CD14-positive monocyte (primary cell): ENCODE measurements at regions not wholly inside any gene's neighbourhood (a gene's known extent, or its start where the extent isn't known, plus 50 kb on each side); places are given as distances from the start of the nearest gene placed in this dataset.
A peak's percentile ranks its signal among the peaks of the same experiment; 100 is the strongest.

Experiments used
- DNase-seq, 3 donors: peaks; one replicate each; pipeline ENCODE4 v3.0.0-alpha.2; 2011 to 2022
- H2AFZ ChIP-seq: 2 replicates; pipeline ENCODE4 v1.6.0; 2012; ENCODE audit warnings: mild to moderate bottlenecking, low read depth, low read length, inconsistent platforms; ENCODE audit not compliant: insufficient read depth, poor library complexity, severe bottlenecking
- H3K27ac ChIP-seq, 2 donors: 1 replicate in 1 of 2; 2 replicates in 1 of 2; pipeline ENCODE4 v1.5.1; 2012 to 2013; ENCODE audit warnings: low read length in 2 of 2, control low read depth in 1 of 2, inconsistent platforms in 1 of 2, low read depth in 1 of 2, mild to moderate bottlenecking in 1 of 2
- H3K27me3 ChIP-seq, 2 donors: one replicate each; pipeline versions ENCODE4 v1.6.0 to v1.6.1; 2011 to 2013; ENCODE audit warnings: low read length in 2 of 2; ENCODE audit not compliant: control insufficient read depth in 2 of 2, insufficient read depth in 2 of 2
- H3K36me3 ChIP-seq, 2 donors: replicated peaks in 1 of 2; 1 replicate in 1 of 2; 2 replicates in 1 of 2; pipeline versions ENCODE4 v1.5.1 to v1.6.1; 2012 to 2013; ENCODE audit warnings: low read length in 2 of 2, control low read depth in 1 of 2, inconsistent platforms in 1 of 2, mild to moderate bottlenecking in 1 of 2; ENCODE audit not compliant: insufficient read depth in 2 of 2, control insufficient read depth in 1 of 2
- H3K4me1 ChIP-seq, 2 donors: 1 replicate in 1 of 2; 2 replicates in 1 of 2; pipeline versions ENCODE4 v1.5.1 to v1.6.1; 2012 to 2013; ENCODE audit warnings: low read length in 2 of 2, control low read depth in 1 of 2, inconsistent platforms in 1 of 2, mild to moderate bottlenecking in 1 of 2, moderate library complexity in 1 of 2; ENCODE audit not compliant: insufficient read depth in 2 of 2, control insufficient read depth in 1 of 2
- H3K4me2 ChIP-seq: replicated peaks from 2 replicates; pipeline ENCODE3; 2012; ENCODE audit warnings: low read length, moderate library complexity, mild to moderate bottlenecking; ENCODE audit not compliant: poor library complexity, severe bottlenecking; ENCODE audit errors: extremely low read depth
- H3K4me3 ChIP-seq, 3 experiments: fragments of 200-600 bp in 1 of 3; sonication (generic) in 1 of 3; replicated peaks in 1 of 3; 1 replicate in 2 of 3; 2 replicates in 1 of 3; pipeline ENCODE4 v1.5.1; 2011 to 2013; ENCODE audit warnings: low read length in 3 of 3, mild to moderate bottlenecking in 3 of 3, control low read depth in 2 of 3, low read depth in 2 of 3, inconsistent platforms in 1 of 3, moderate library complexity in 1 of 3
- H3K79me2 ChIP-seq: 2 replicates; pipeline ENCODE4 v1.6.0; 2012; ENCODE audit warnings: mild to moderate bottlenecking, control low read depth, inconsistent platforms, low read length, moderate library complexity; ENCODE audit not compliant: insufficient read depth
- H3K9ac ChIP-seq: 2 replicates; pipeline ENCODE4 v1.6.0; 2017; ENCODE audit warnings: low read length, mild to moderate bottlenecking; ENCODE audit not compliant: insufficient read depth, poor library complexity, severe bottlenecking
- H3K9me3 ChIP-seq, 2 donors: replicated peaks in 1 of 2; 1 replicate in 1 of 2; 2 replicates in 1 of 2; pipeline versions ENCODE4 v1.5.1 to v1.6.1; 2012 to 2013; ENCODE audit warnings: low read length in 2 of 2, control low read depth in 1 of 2; ENCODE audit not compliant: control insufficient read depth in 1 of 2, insufficient read depth in 1 of 2
- H4K20me1 ChIP-seq: 2 replicates; pipeline ENCODE4 v1.6.0; 2012; ENCODE audit warnings: mild to moderate bottlenecking, low read length, control low read depth, moderate library complexity; ENCODE audit not compliant: insufficient read depth
- H3K27ac Mint-ChIP-seq, 7 donors: one replicate each; pipeline ENCODE4 v1.8.0; 2020; ENCODE audit warnings: mild to moderate bottlenecking in 7 of 7, mixed read lengths in 7 of 7, moderate library complexity in 6 of 7, inconsistent platforms in 2 of 7
- H3K27me3 Mint-ChIP-seq, 3 donors: one replicate each; pipeline ENCODE4 v1.8.0; 2021 to 2022; ENCODE audit warnings: low read depth in 3 of 3, mild to moderate bottlenecking in 3 of 3, mixed read lengths in 3 of 3, moderate library complexity in 3 of 3, inconsistent platforms in 1 of 3
- H3K36me3 Mint-ChIP-seq, 2 donors: one replicate each; pipeline ENCODE4 v1.8.0; 2020; ENCODE audit warnings: mixed read lengths in 2 of 2, inconsistent platforms in 1 of 2, mild to moderate bottlenecking in 1 of 2
- H3K4me1 Mint-ChIP-seq: one replicate; pipeline ENCODE4 v1.8.0; 2020; ENCODE audit warnings: mild to moderate bottlenecking, mixed read lengths
- H3K4me3 Mint-ChIP-seq, 2 donors: one replicate each; pipeline ENCODE4 v1.8.0; 2020; ENCODE audit warnings: mild to moderate bottlenecking in 2 of 2, mixed read lengths in 2 of 2, moderate library complexity in 1 of 2
- H3K9me3 Mint-ChIP-seq, 7 donors: one replicate each; pipeline ENCODE4 v1.8.0; 2020 to 2022; ENCODE audit warnings: mixed read lengths in 7 of 7, mild to moderate bottlenecking in 6 of 7, moderate library complexity in 6 of 7, inconsistent platforms in 2 of 7
- CTCF ChIP-seq: fragments of 200-600 bp; IDR thresholded peaks from one replicate; pipeline ENCODE4 v1.8.0; 2022; ENCODE audit warnings: antibody characterized with exemption, mild to moderate bottlenecking
- WGBS: methylation state at CpG from one replicate; pipeline ENCODE4 v1.1.5; 2013; ENCODE audit warnings: missing lambda C conversion rate; ENCODE audit not compliant: insufficient coverage; 5-methylcytosine and 5-hydroxymethylcytosine counted together
- intact Hi-C, 2 donors: fragments of 100-400 bp; cut with micrococcal nuclease; formaldehyde crosslinking; loops; one replicate each; pipeline versions ENCODE4 v1.15.0 to v1.15.1; 2023

GRCh38 chrX:13498238-13498637 is 71.2 kb upstream of the EGFL6 start:
- H3K9me3 Mint-ChIP-seq, result peaks cover 0 to 4% (median 0%) of the 10 kb centered on the region in 7 donors
- H3K36me3 Mint-ChIP-seq, result no peaks in the 10 kb centered on the region
- no peak overlapping the region for H2AFZ ChIP-seq
- no peak overlapping the region for H3K27ac Mint-ChIP-seq
- H3K36me3 ChIP-seq, result no peaks in the 10 kb centered on the region
- peaks cover 15 to 17% of the 10 kb centered on the region in 2 donors for H3K4me1 ChIP-seq
- H3K4me1 Mint-ChIP-seq, result peaks cover 14% of the 10 kb centered on the region
- H3K4me2 ChIP-seq, result no peak overlapping the region
- no peak overlapping the region for H3K4me3 ChIP-seq
- no peak for TF ChIP-seq CTCF
- intact Hi-C loops, result loop anchor here (10.0 kb wide), 3 partner anchors 523 to 673 kb away; partner anchors contain the start of gene TMSB4X (in 1 of the 2)
- H4K20me1 ChIP-seq, result no peaks in the 10 kb centered on the region
- H3K9me3 ChIP-seq, result no peaks in the 10 kb centered on the region
- no peak overlapping the region for H3K27ac ChIP-seq
- H3K27me3 ChIP-seq, result peaks cover 0 to 29% of the 10 kb centered on the region in 2 donors
- no peak for DNase-seq
- peaks cover 0 to 29% (median 0%) of the 10 kb centered on the region in 3 donors for H3K27me3 Mint-ChIP-seq
- no CpG with 5 or more reads among the region's 2 CpGs for WGBS
- no peaks in the 10 kb centered on the region for H3K79me2 ChIP-seq
- H3K9ac ChIP-seq, result no peak overlapping the region
- H3K4me3 Mint-ChIP-seq, result no peak overlapping the region

- intact Hi-C loops, result loop anchor here (10.0 kb wide), 3 partner anchors 520 to 670 kb away; partner anchors contain the start of gene TMSB4X (in 1 of the 2)
- Mint-ChIP-seq H3K9me3 (peaks cover 0 to 4% (median 0%) of the 10 kb centered on the region in 7 donors), H3K36me3 (no peaks in the 10 kb centered on the region), H3K4me3 (no peak overlapping the region), H3K27me3 (peaks cover 0 to 37% (median 0%) of the 10 kb centered on the region in 3 donors), H3K4me1 (peaks cover 25% of the 10 kb centered on the region), H3K27ac (peak overlapping the region in 1 of 7 donors; percentile 27)
- peaks cover 0 to 29% of the 10 kb centered on the region in 2 donors for H3K27me3 ChIP-seq
- no peak for DNase-seq
- H3K9ac ChIP-seq, result no peak overlapping the region
- no peaks in the 10 kb centered on the region for H3K36me3 ChIP-seq
- no peak overlapping the region for H2AFZ ChIP-seq
- no peaks in the 10 kb centered on the region for H3K9me3 ChIP-seq
- no peaks in the 10 kb centered on the region for H3K79me2 ChIP-seq
- no peaks in the 10 kb centered on the region for H4K20me1 ChIP-seq
- no peak overlapping the region for H3K27ac ChIP-seq
- 100% methylated on average over 1 of the region's 1 CpG for WGBS
- no peak for TF ChIP-seq CTCF
- H3K4me3 ChIP-seq, result no peak overlapping the region
- H3K4me1 ChIP-seq, result peaks cover 39 to 42% of the 10 kb centered on the region in 2 donors
- H3K4me2 ChIP-seq, result no peak overlapping the region
Observed at GRCh38 chrX:13495232-13495631, 74.2 kb upstream of the EGFL6 start.
